Sigmoid colon (tissue), 4 donors: ENCODE measurements at regions not wholly inside any gene's neighbourhood (a gene's known extent, or its start where the extent isn't known, plus 50 kb on each side); places are given as distances from the start of the nearest gene placed in this dataset.

ENCODE experiments used
- CTCF ChIP-seq, 4 experiments: fragments of 450-650 bp in 3 of 4; fragments of 200-600 bp in 1 of 4; IDR thresholded peaks; one replicate each; pipeline ENCODE4 v1.5.1; 2016 to 2019; ENCODE audit warnings: antibody characterized with exemption in 4 of 4, mild to moderate bottlenecking in 3 of 4, moderate library complexity in 2 of 4
- POLR2AphosphoS5 ChIP-seq, 4 donors: sonication (generic); formaldehyde crosslinking; IDR thresholded peaks; one replicate each; pipeline ENCODE4 v1.6.1; 2017; ENCODE audit warnings: antibody characterized with exemption in 4 of 4

GRCh38 chr6:47147175-47147727 is 105.1 kb upstream of the ADGRF1 start:
- TF ChIP-seq CTCF (IDR thresholded peaks at IDR 0.05) = no peak
- TF ChIP-seq POLR2AphosphoS5 (IDR thresholded peaks at IDR 0.05) = no peak
